GM23338 (cell line): ENCODE measurements at regions not wholly inside any gene's neighbourhood (a gene's known extent, or its start where the extent isn't known, plus 50 kb on each side); places are given as distances from the start of the nearest gene placed in this dataset.
A peak's percentile ranks its signal among the peaks of the same experiment; 100 is the strongest.

Source experiments
- ATAC-seq: fragments of 200-7000 bp; cut with Tn5 transposase; 3 replicates; pipeline ENCODE4 v1.9.1; 2020
- DNase-seq: peaks from one replicate; pipeline ENCODE4 v3.0.0-alpha.2; 2015; ENCODE audit warnings: low spot score
- H2AFZ ChIP-seq: fragments of 200-600 bp; sonication (generic); 2 replicates; pipeline ENCODE4 v1.8.0; 2016; ENCODE audit warnings: antibody characterized with exemption, mild to moderate bottlenecking, moderate library complexity
- H3F3A ChIP-seq: fragments of 200-600 bp; sonication (generic); replicated peaks from 2 replicates; pipeline ENCODE4 v1.8.0; 2017; ENCODE audit warnings: antibody characterized with exemption, mixed run types, low read depth
- H3K27ac ChIP-seq: fragments of 200-600 bp; sonication (generic); 2 replicates; pipeline ENCODE4 v1.6.1; 2016; ENCODE audit warnings: low read depth
- H3K27me3 ChIP-seq: fragments of 200-600 bp; sonication (generic); 2 replicates; pipeline ENCODE4 v1.8.0; 2016; ENCODE audit warnings: mild to moderate bottlenecking, mixed run types, moderate library complexity; ENCODE audit not compliant: insufficient read depth
- H3K36me3 ChIP-seq: fragments of 200-600 bp; sonication (generic); 2 replicates; pipeline ENCODE4 v1.8.0; 2016; ENCODE audit warnings: mild to moderate bottlenecking; ENCODE audit not compliant: insufficient read depth
- H3K4me1 ChIP-seq: fragments of 200-600 bp; sonication (generic); 2 replicates; pipeline ENCODE4 v1.8.0; 2016; ENCODE audit warnings: mild to moderate bottlenecking, moderate library complexity; ENCODE audit not compliant: insufficient read depth
- H3K4me2 ChIP-seq: fragments of 200-600 bp; sonication (generic); 2 replicates; pipeline ENCODE4 v1.7.1; 2017; ENCODE audit warnings: mixed run types
- H3K4me3 ChIP-seq: fragments of 200-600 bp; sonication (generic); 2 replicates; pipeline ENCODE4 v1.6.1; 2016; ENCODE audit warnings: mixed run types
- H3K79me2 ChIP-seq: fragments of 200-600 bp; sonication (generic); replicated peaks from 2 replicates; pipeline ENCODE4 v1.8.0; 2017; ENCODE audit warnings: mild to moderate bottlenecking; ENCODE audit not compliant: insufficient read depth
- H3K9me2 ChIP-seq: fragments of 200-600 bp; sonication (generic); 2 replicates; pipeline ENCODE4 v1.8.0; 2017; ENCODE audit not compliant: insufficient read depth
- H4K20me1 ChIP-seq: fragments of 200-600 bp; sonication (generic); replicated peaks from 2 replicates; pipeline ENCODE4 v1.8.0; 2017; ENCODE audit warnings: mild to moderate bottlenecking; ENCODE audit not compliant: insufficient read depth
- H3K27ac Mint-ChIP-seq: 2 replicates; pipeline ENCODE4 v1.8.0; 2020; ENCODE audit warnings: inconsistent platforms, mild to moderate bottlenecking, moderate library complexity, mixed read lengths
- H3K27me3 Mint-ChIP-seq: 3 replicates; pipeline ENCODE4 v1.8.0; 2022; ENCODE audit warnings: low read depth, mild to moderate bottlenecking, moderate library complexity, mixed read lengths, inconsistent platforms; ENCODE audit not compliant: insufficient read depth, poor library complexity
- H3K36me3 Mint-ChIP-seq: 3 replicates; pipeline ENCODE4 v1.8.0; 2021; ENCODE audit warnings: low read depth, mild to moderate bottlenecking, inconsistent platforms, moderate library complexity, mixed read lengths
- H3K4me1 Mint-ChIP-seq: 3 replicates; pipeline ENCODE4 v1.8.0; 2020; ENCODE audit warnings: mild to moderate bottlenecking, inconsistent platforms, mixed read lengths
- H3K4me3 Mint-ChIP-seq: 3 replicates; pipeline ENCODE4 v1.8.0; 2021; ENCODE audit warnings: moderate library complexity, mild to moderate bottlenecking, inconsistent platforms, mixed read lengths
- H3K9me3 Mint-ChIP-seq: 3 replicates; pipeline ENCODE4 v1.8.0; 2020; ENCODE audit warnings: moderate library complexity, mild to moderate bottlenecking, inconsistent platforms, mixed read lengths
- CREB1 ChIP-seq: fragments of 250-450 bp; sonication (Bioruptor Pico); IDR thresholded peaks from 2 replicates; pipeline ENCODE4 v1.5.0; 2020; ENCODE audit warnings: low read depth, mild to moderate bottlenecking, moderate library complexity
- EZH2 ChIP-seq: fragments of 200-600 bp; sonication (generic); IDR thresholded peaks from one replicate; pipeline ENCODE4 v1.8.0; 2017; ENCODE audit warnings: antibody characterized with exemption, mild to moderate bottlenecking, low read depth; ENCODE audit not compliant: unreplicated experiment
- JUNB ChIP-seq: IDR thresholded peaks from one replicate; pipeline ENCODE4 v1.6.1; 2016; ENCODE audit warnings: antibody characterized with exemption; ENCODE audit not compliant: unreplicated experiment
- NANOG ChIP-seq: IDR thresholded peaks from 2 replicates; pipeline ENCODE4 v1.6.1; 2016; ENCODE audit warnings: antibody characterized with exemption, borderline replicate concordance
- POLR2AphosphoS5 ChIP-seq: IDR thresholded peaks from 2 replicates; pipeline ENCODE4 v1.6.1; 2016; ENCODE audit warnings: antibody characterized with exemption, low read depth
- STAT1 ChIP-seq: IDR thresholded peaks from one replicate; pipeline ENCODE4 v1.6.1; 2016; ENCODE audit warnings: antibody characterized with exemption; ENCODE audit not compliant: unreplicated experiment
- ZNF114 ChIP-seq: fragments of 250-450 bp; sonication (Bioruptor Pico); IDR thresholded peaks from 2 replicates; pipeline ENCODE4 v1.5.0; 2020; ENCODE audit warnings: mild to moderate bottlenecking, moderate library complexity
- ZNF331 ChIP-seq: fragments of 250-450 bp; sonication (Bioruptor Pico); IDR thresholded peaks from 2 replicates; pipeline ENCODE4 v1.5.0; 2020; ENCODE audit warnings: low read depth, mild to moderate bottlenecking, moderate library complexity
- TF ChIP-seq, protein P1 (sequence below): IDR thresholded peaks from 2 replicates; pipeline ENCODE4 v1.6.1; 2016; ENCODE audit warnings: antibody characterized with exemption
- TF ChIP-seq, protein P2 (sequence below), 2 experiments: fragments of 200-600 bp in 1 of 2; sonication (generic) in 1 of 2; conservative IDR thresholded peaks; 2 replicates each; pipeline versions ENCODE4 v1.5.1 to v1.6.1; 2016 to 2017; ENCODE audit warnings: antibody characterized with exemption in 2 of 2, low read depth in 2 of 2, mild to moderate bottlenecking in 2 of 2, moderate library complexity in 1 of 2
- TF ChIP-seq, protein P3 (sequence below): IDR thresholded peaks from one replicate; pipeline ENCODE4 v1.6.1; 2018; ENCODE audit warnings: antibody characterized with exemption; ENCODE audit not compliant: unreplicated experiment

- no peak for DNase-seq
- H3K4me1 ChIP-seq, result peaks cover 17% of the 10 kb centered on the region
- no peaks in the 10 kb centered on the region for H3K9me3 Mint-ChIP-seq
- H4K20me1 ChIP-seq, result peaks cover 6% of the 10 kb centered on the region
- H3K27me3 Mint-ChIP-seq, result peaks cover 10% of the 10 kb centered on the region
- H3K27ac ChIP-seq, result 0 out of 2 replicates have a peak overlapping the region, but pooled peaks have one; percentile 55
- no peaks in the 10 kb centered on the region for H3K9me2 ChIP-seq
- H3K4me3 Mint-ChIP-seq, result no peak overlapping the region
- H3F3A ChIP-seq, result no peaks in the 10 kb centered on the region; the same call in 1 of the 2 replicates
- ATAC-seq, result no peak
- no peak for TF ChIP-seq POLR2AphosphoS5
- TF ChIP-seq, protein P1, sequence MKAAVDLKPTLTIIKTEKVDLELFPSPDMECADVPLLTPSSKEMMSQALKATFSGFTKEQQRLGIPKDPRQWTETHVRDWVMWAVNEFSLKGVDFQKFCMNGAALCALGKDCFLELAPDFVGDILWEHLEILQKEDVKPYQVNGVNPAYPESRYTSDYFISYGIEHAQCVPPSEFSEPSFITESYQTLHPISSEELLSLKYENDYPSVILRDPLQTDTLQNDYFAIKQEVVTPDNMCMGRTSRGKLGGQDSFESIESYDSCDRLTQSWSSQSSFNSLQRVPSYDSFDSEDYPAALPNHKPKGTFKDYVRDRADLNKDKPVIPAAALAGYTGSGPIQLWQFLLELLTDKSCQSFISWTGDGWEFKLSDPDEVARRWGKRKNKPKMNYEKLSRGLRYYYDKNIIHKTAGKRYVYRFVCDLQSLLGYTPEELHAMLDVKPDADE, result no peak
- no peak for TF ChIP-seq ZNF114
- TF ChIP-seq CREB1, result no peak
- no peak for TF ChIP-seq ZNF331 (CRISPR knock-in tag)
- no peak for TF ChIP-seq STAT1
- TF ChIP-seq EZH2, result no peak
- TF ChIP-seq, protein P2, sequence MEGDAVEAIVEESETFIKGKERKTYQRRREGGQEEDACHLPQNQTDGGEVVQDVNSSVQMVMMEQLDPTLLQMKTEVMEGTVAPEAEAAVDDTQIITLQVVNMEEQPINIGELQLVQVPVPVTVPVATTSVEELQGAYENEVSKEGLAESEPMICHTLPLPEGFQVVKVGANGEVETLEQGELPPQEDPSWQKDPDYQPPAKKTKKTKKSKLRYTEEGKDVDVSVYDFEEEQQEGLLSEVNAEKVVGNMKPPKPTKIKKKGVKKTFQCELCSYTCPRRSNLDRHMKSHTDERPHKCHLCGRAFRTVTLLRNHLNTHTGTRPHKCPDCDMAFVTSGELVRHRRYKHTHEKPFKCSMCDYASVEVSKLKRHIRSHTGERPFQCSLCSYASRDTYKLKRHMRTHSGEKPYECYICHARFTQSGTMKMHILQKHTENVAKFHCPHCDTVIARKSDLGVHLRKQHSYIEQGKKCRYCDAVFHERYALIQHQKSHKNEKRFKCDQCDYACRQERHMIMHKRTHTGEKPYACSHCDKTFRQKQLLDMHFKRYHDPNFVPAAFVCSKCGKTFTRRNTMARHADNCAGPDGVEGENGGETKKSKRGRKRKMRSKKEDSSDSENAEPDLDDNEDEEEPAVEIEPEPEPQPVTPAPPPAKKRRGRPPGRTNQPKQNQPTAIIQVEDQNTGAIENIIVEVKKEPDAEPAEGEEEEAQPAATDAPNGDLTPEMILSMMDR (conservative IDR thresholded peaks at IDR 0.05; ENCODE audit: low read depth in 2 of 2), result no peak
- H3K79me2 ChIP-seq, result peaks cover 75% of the 10 kb centered on the region
- H3K4me2 ChIP-seq, result no peak overlapping the region
- H2AFZ ChIP-seq, result no peak overlapping the region
- H3K4me3 ChIP-seq, result no peak overlapping the region
- no peaks in the 10 kb centered on the region for H3K36me3 ChIP-seq
- peak overlapping the region; percentile 35; the same call in 1 of the 2 replicates for H3K27ac Mint-ChIP-seq
- H3K27me3 ChIP-seq, result no peaks in the 10 kb centered on the region
- peaks cover 34% of the 10 kb centered on the region for H3K4me1 Mint-ChIP-seq
- H3K36me3 Mint-ChIP-seq, result no peaks in the 10 kb centered on the region; the same call in 1 of the 3 replicates
Observed at GRCh38 chr16:85191341-85191965, 79.2 kb upstream of the CIBAR2 start.

DNA sequence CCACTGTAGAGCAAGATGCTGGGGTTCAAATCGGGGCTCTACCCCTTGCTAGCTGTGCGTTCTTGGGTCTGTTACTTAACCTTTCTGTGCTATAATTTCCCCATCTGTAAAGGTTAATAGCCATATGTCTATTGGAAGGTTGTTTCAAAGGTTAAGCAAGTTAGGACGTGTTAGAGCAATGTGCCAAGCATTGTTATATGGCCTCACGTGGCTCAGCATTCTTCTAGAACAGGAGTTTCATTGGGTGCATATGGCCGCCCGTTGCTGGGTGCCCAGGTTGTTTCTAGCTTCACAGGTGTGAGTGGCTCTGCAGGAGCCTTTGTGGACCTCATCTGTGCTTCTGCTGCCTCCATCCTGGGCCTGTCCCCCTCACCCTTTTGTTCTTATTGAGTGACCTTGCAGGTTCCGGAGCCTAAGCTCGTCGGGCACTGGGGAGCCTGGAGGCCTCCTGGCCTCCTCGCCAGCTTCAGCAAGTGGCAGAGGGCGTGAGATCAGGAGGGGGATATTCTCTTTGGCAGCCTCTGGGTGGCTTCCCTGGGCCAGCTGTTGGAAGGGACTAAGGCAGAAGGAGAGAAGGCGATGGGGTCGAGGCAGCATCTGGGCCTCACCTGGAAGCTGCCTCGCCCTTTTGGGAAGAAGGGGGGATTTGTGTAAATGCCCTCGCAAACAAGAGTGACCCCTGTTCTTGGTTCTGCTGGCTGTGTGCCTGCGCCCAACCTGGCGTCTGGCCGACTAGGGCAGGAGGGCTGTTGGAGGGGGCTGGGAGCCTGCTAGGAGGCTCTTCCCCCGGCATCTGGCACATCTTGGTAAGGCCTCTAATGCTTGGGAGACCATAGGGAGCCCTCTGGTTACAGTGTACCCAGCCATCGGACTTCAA is 80.2 kb upstream of the CIBAR2 start:
- H3K4me1 Mint-ChIP-seq, result peaks cover 33% of the 10 kb centered on the region
- peaks cover 78% of the 10 kb centered on the region for H3K79me2 ChIP-seq
- no peak overlapping the region for H3K4me3 ChIP-seq
- peaks cover 9% of the 10 kb centered on the region for H3K4me1 ChIP-seq
- H3F3A ChIP-seq, result no peaks in the 10 kb centered on the region; the same call in 1 of the 2 replicates
- H3K36me3 ChIP-seq, result no peaks in the 10 kb centered on the region
- H3K4me3 Mint-ChIP-seq, result no peak overlapping the region
- no peaks in the 10 kb centered on the region for H3K9me3 Mint-ChIP-seq
- H3K27ac Mint-ChIP-seq, result peak overlapping the region; percentile 35; the same call in 1 of the 2 replicates
- peaks cover 6% of the 10 kb centered on the region for H4K20me1 ChIP-seq
- no peak overlapping the region for H3K4me2 ChIP-seq
- DNase-seq (no peak), ATAC-seq (peak; percentile 21; the same call in 2 of the 3 replicates)
- no peak overlapping the region for H2AFZ ChIP-seq
- peaks cover 11% of the 10 kb centered on the region for H3K27me3 Mint-ChIP-seq
- no peaks in the 10 kb centered on the region for H3K27me3 ChIP-seq
- H3K9me2 ChIP-seq, result no peaks in the 10 kb centered on the region
- H3K27ac ChIP-seq, result no peak overlapping the region
- peaks cover 1% of the 10 kb centered on the region; the same call in 2 of the 3 replicates for H3K36me3 Mint-ChIP-seq
- TF ChIP-seq ZNF331 (CRISPR knock-in tag) (no peak), ZNF114 (no peak), POLR2AphosphoS5 (no peak), JUNB (no peak), STAT1 (no peak), CREB1 (no peak), NANOG (no peak)
- TF ChIP-seq, protein P2 (conservative IDR thresholded peaks at IDR 0.05; ENCODE audit: low read depth in 2 of 2), result no peak
- TF ChIP-seq, protein P3, sequence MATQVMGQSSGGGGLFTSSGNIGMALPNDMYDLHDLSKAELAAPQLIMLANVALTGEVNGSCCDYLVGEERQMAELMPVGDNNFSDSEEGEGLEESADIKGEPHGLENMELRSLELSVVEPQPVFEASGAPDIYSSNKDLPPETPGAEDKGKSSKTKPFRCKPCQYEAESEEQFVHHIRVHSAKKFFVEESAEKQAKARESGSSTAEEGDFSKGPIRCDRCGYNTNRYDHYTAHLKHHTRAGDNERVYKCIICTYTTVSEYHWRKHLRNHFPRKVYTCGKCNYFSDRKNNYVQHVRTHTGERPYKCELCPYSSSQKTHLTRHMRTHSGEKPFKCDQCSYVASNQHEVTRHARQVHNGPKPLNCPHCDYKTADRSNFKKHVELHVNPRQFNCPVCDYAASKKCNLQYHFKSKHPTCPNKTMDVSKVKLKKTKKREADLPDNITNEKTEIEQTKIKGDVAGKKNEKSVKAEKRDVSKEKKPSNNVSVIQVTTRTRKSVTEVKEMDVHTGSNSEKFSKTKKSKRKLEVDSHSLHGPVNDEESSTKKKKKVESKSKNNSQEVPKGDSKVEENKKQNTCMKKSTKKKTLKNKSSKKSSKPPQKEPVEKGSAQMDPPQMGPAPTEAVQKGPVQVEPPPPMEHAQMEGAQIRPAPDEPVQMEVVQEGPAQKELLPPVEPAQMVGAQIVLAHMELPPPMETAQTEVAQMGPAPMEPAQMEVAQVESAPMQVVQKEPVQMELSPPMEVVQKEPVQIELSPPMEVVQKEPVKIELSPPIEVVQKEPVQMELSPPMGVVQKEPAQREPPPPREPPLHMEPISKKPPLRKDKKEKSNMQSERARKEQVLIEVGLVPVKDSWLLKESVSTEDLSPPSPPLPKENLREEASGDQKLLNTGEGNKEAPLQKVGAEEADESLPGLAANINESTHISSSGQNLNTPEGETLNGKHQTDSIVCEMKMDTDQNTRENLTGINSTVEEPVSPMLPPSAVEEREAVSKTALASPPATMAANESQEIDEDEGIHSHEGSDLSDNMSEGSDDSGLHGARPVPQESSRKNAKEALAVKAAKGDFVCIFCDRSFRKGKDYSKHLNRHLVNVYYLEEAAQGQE, result no peak
- TF ChIP-seq, protein P1, result no peak
